Panc1 (cell line): ENCODE measurements at regions not wholly inside any gene's neighbourhood (a gene's known extent, or its start where the extent isn't known, plus 50 kb on each side); places are given as distances from the start of the nearest gene placed in this dataset.

Source experiments
- POLR2AphosphoS5 ChIP-seq: IDR thresholded peaks from 2 replicates; pipeline ENCODE4 v1.6.1; 2012; ENCODE audit warnings: mild to moderate bottlenecking, low read depth, low read length, moderate library complexity
- SIN3A ChIP-seq: IDR thresholded peaks from 2 replicates; pipeline ENCODE4 v1.6.1; 2012; ENCODE audit warnings: low read depth, mild to moderate bottlenecking, low read length, moderate library complexity, borderline replicate concordance; ENCODE audit not compliant: insufficient read depth
- TF ChIP-seq, protein P1 (sequence below): fragments of 450-650 bp; IDR thresholded peaks from 2 replicates; pipeline ENCODE4 v1.5.1; 2017; ENCODE audit warnings: mild to moderate bottlenecking
- TF ChIP-seq, protein P2 (sequence below), 2 experiments: IDR thresholded peaks; 2 replicates each; pipeline ENCODE4 v1.6.1; 2011 to 2012; ENCODE audit warnings: low read depth in 2 of 2, control low read depth in 1 of 2, low read length in 1 of 2, mild to moderate bottlenecking in 1 of 2, moderate library complexity in 1 of 2; ENCODE audit not compliant: insufficient read depth in 1 of 2

DNA sequence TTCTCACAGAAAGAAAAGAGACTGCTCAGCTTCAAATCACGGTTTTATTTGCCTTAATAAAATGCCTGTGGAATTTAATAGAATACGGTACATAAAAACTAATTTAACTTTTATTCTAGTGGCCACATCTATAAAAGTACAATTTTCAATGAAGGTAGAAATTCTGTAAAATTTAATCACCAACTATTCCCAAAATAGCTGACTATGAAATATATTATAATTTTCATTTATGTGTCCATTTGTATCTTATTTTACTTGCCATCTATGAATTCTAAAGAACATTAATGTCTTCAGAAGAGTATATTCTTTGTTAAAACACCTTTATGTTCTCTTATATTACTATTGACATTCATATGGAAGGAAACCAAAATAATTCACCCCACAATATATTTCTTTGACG lies 192.6 kb downstream of the BTBD3 start:
- TF ChIP-seq, protein P1, sequence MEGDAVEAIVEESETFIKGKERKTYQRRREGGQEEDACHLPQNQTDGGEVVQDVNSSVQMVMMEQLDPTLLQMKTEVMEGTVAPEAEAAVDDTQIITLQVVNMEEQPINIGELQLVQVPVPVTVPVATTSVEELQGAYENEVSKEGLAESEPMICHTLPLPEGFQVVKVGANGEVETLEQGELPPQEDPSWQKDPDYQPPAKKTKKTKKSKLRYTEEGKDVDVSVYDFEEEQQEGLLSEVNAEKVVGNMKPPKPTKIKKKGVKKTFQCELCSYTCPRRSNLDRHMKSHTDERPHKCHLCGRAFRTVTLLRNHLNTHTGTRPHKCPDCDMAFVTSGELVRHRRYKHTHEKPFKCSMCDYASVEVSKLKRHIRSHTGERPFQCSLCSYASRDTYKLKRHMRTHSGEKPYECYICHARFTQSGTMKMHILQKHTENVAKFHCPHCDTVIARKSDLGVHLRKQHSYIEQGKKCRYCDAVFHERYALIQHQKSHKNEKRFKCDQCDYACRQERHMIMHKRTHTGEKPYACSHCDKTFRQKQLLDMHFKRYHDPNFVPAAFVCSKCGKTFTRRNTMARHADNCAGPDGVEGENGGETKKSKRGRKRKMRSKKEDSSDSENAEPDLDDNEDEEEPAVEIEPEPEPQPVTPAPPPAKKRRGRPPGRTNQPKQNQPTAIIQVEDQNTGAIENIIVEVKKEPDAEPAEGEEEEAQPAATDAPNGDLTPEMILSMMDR = no peak
- TF ChIP-seq POLR2AphosphoS5 = no peak
- TF ChIP-seq SIN3A = no peak
- TF ChIP-seq, protein P2, sequence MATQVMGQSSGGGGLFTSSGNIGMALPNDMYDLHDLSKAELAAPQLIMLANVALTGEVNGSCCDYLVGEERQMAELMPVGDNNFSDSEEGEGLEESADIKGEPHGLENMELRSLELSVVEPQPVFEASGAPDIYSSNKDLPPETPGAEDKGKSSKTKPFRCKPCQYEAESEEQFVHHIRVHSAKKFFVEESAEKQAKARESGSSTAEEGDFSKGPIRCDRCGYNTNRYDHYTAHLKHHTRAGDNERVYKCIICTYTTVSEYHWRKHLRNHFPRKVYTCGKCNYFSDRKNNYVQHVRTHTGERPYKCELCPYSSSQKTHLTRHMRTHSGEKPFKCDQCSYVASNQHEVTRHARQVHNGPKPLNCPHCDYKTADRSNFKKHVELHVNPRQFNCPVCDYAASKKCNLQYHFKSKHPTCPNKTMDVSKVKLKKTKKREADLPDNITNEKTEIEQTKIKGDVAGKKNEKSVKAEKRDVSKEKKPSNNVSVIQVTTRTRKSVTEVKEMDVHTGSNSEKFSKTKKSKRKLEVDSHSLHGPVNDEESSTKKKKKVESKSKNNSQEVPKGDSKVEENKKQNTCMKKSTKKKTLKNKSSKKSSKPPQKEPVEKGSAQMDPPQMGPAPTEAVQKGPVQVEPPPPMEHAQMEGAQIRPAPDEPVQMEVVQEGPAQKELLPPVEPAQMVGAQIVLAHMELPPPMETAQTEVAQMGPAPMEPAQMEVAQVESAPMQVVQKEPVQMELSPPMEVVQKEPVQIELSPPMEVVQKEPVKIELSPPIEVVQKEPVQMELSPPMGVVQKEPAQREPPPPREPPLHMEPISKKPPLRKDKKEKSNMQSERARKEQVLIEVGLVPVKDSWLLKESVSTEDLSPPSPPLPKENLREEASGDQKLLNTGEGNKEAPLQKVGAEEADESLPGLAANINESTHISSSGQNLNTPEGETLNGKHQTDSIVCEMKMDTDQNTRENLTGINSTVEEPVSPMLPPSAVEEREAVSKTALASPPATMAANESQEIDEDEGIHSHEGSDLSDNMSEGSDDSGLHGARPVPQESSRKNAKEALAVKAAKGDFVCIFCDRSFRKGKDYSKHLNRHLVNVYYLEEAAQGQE (IDR thresholded peaks at IDR 0.05; ENCODE audit: insufficient read depth in 1 of 2, low read depth in 2 of 2, low read length in 1 of 2) = no peak
